SK-N-SH (cell line): ENCODE measurements at regions not wholly inside any gene's neighbourhood (a gene's known extent, or its start where the extent isn't known, plus 50 kb on each side); places are given as distances from the start of the nearest gene placed in this dataset.

ENCODE experiments used
- CTCF ChIA-PET: fragments of 300-600, 350-600 bp; formaldehyde crosslinking; extraction: SDS; loops from one replicate; lab custom pipeline; 2021; lab: Yijun Ruan, JAX
- POLR2A ChIA-PET: fragments of 350-600 bp; sonication (Branson Sonifier 250); formaldehyde crosslinking; extraction: SDS; loops from one replicate; lab custom pipeline; 2020; ENCODE audit warnings: antibody characterized with exemption, inconsistent platforms; lab: Yijun Ruan, JAX
- DNase-seq: peaks from one replicate; pipeline ENCODE4 v3.0.0; 2012
- H2AFZ ChIP-seq: fragments of 200-600 bp; sonication (generic); 2 replicates; pipeline ENCODE4 v1.8.1; 2016; ENCODE audit warnings: antibody characterized with exemption, mild to moderate bottlenecking, low read depth
- H3F3A ChIP-seq: fragments of 200-600 bp; sonication (generic); replicated peaks from 2 replicates; pipeline ENCODE3; 2016; ENCODE audit warnings: antibody characterized with exemption, mild to moderate bottlenecking; ENCODE audit not compliant: insufficient read depth
- H3K27ac ChIP-seq, 2 experiments: fragments of 200-500 bp in 1 of 2; fragments of 200-600 bp in 1 of 2; sonication (Bioruptor generic) in 1 of 2; sonication (generic), shearing (Covaris generic) in 1 of 2; 2 replicates each; pipeline versions ENCODE4 v1.5.1 to v1.6.1; 2014 to 2016; ENCODE audit warnings: low read depth in 2 of 2, inconsistent platforms in 1 of 2, low read length in 1 of 2, mild to moderate bottlenecking in 1 of 2, mixed read lengths in 1 of 2
- H3K27me3 ChIP-seq: fragments of 200-600 bp; sonication (generic), shearing (Covaris generic); 2 replicates; pipeline ENCODE4 v1.6.1; 2016; ENCODE audit warnings: mixed run types; ENCODE audit not compliant: insufficient read depth
- H3K36me3 ChIP-seq, 2 experiments: fragments of 200-500 bp in 1 of 2; fragments of 200-600 bp in 1 of 2; sonication (Bioruptor generic) in 1 of 2; sonication (generic) in 1 of 2; replicated peaks in 1 of 2; 2 replicates each; pipeline versions ENCODE3 to v1.5.1; 2014 to 2016; ENCODE audit warnings: low read length in 1 of 2, mild to moderate bottlenecking in 1 of 2; ENCODE audit not compliant: insufficient read depth in 2 of 2, control insufficient read depth in 1 of 2
- H3K4me1 ChIP-seq, 2 experiments: fragments of 200-500 bp in 1 of 2; fragments of 200-600 bp in 1 of 2; sonication (Bioruptor generic) in 1 of 2; sonication (generic), shearing (Covaris generic) in 1 of 2; 2 replicates each; pipeline versions ENCODE4 v1.5.1 to v1.6.1; 2014 to 2016; ENCODE audit warnings: low read depth in 1 of 2, low read length in 1 of 2, mixed run types in 1 of 2; ENCODE audit not compliant: insufficient read depth in 2 of 2, control insufficient read depth in 1 of 2
- H3K4me2 ChIP-seq: fragments of 200-600 bp; sonication (generic), shearing (Covaris generic); 2 replicates; pipeline ENCODE4 v1.6.1; 2017; ENCODE audit warnings: mixed run types
- H3K4me3 ChIP-seq, 2 experiments: fragments of 200-500 bp in 1 of 2; fragments of 200-600 bp in 1 of 2; sonication (Bioruptor generic) in 1 of 2; sonication (generic), shearing (Covaris generic) in 1 of 2; 2 replicates each; pipeline versions ENCODE4 v1.5.1 to v1.8.1; 2014 to 2016; ENCODE audit warnings: low read depth in 2 of 2, inconsistent platforms in 1 of 2, low read length in 1 of 2, mild to moderate bottlenecking in 1 of 2, mixed read lengths in 1 of 2, moderate library complexity in 1 of 2
- H3K79me2 ChIP-seq: fragments of 200-600 bp; sonication (generic); 2 replicates; pipeline ENCODE4 v1.8.1; 2017; ENCODE audit warnings: mild to moderate bottlenecking; ENCODE audit not compliant: insufficient read depth
- H3K9ac ChIP-seq: fragments of 200-600 bp; sonication (generic); 2 replicates; pipeline ENCODE4 v1.6.1; 2017; ENCODE audit warnings: mixed run types
- H3K9me2 ChIP-seq: fragments of 200-600 bp; sonication (generic); 2 replicates; pipeline ENCODE4 v1.6.1; 2017; ENCODE audit warnings: mixed run types
- H3K9me3 ChIP-seq: fragments of 200-600 bp; sonication (generic); 2 replicates; pipeline ENCODE4 v1.6.1; 2017; ENCODE audit warnings: mixed run types, mild to moderate bottlenecking, moderate library complexity
- H4K20me1 ChIP-seq: fragments of 200-600 bp; sonication (generic); 2 replicates; pipeline ENCODE4 v1.6.1; 2017; ENCODE audit warnings: mild to moderate bottlenecking, mixed run types; ENCODE audit not compliant: insufficient read depth
- CHD2 ChIP-seq: fragments of 150-350 bp; IDR thresholded peaks from 2 replicates; pipeline ENCODE4 v1.6.1; 2018; ENCODE audit warnings: low read length; ENCODE audit not compliant: partially characterized antibody
- EZH2phosphoT487 ChIP-seq: fragments of 200-600 bp; sonication (generic); IDR thresholded peaks from 2 replicates; pipeline ENCODE4 v1.6.1; 2017; ENCODE audit warnings: low read depth, mixed run types, mild to moderate bottlenecking, antibody characterized with exemption, moderate library complexity, borderline replicate concordance
- FOXJ3 ChIP-seq: sonication (generic); formaldehyde crosslinking; IDR thresholded peaks from 2 replicates; pipeline ENCODE4 v1.5.1; 2020; ENCODE audit warnings: mild to moderate bottlenecking, missing genetic modification reagents
- GATA2 ChIP-seq: sonication (generic); formaldehyde crosslinking; IDR thresholded peaks from 2 replicates; pipeline ENCODE4 v1.5.0; 2020; ENCODE audit warnings: mild to moderate bottlenecking, missing genetic modification reagents
- IRF3 ChIP-seq: fragments of 150-350 bp; IDR thresholded peaks from 2 replicates; pipeline ENCODE4 v1.6.1; 2016; ENCODE audit warnings: mild to moderate bottlenecking, low read depth, low read length
- MAX ChIP-seq: IDR thresholded peaks from 2 replicates; pipeline ENCODE4 v1.4.0; 2012; ENCODE audit warnings: low read depth
- MEF2A ChIP-seq: IDR thresholded peaks from 2 replicates; pipeline ENCODE4 v1.4.0; 2012; ENCODE audit warnings: low read depth, borderline replicate concordance
- MXI1 ChIP-seq: IDR thresholded peaks from 2 replicates; pipeline ENCODE4 v1.6.1; 2012; ENCODE audit warnings: mild to moderate bottlenecking, low read depth, low read length, improper control_type of control experiment
- NFIC ChIP-seq: IDR thresholded peaks from 2 replicates; pipeline ENCODE4 v1.4.0; 2012; ENCODE audit warnings: borderline replicate concordance
- NRF1 ChIP-seq: IDR thresholded peaks from 2 replicates; pipeline ENCODE4 v1.6.1; 2012; ENCODE audit warnings: low read depth, mild to moderate bottlenecking, low read length
- POLR2AphosphoS5 ChIP-seq: IDR thresholded peaks from 2 replicates; pipeline ENCODE4 v1.6.1; 2012; ENCODE audit warnings: low read depth, low read length
- REST ChIP-seq: IDR thresholded peaks from 2 replicates; pipeline ENCODE4 v1.6.1; 2012; ENCODE audit warnings: mild to moderate bottlenecking, low read depth, low read length, moderate library complexity
- RFX5 ChIP-seq: IDR thresholded peaks from 2 replicates; pipeline ENCODE4 v1.6.1; 2012; ENCODE audit warnings: mild to moderate bottlenecking, improper control_type of control experiment, low read length
- RXRA ChIP-seq: IDR thresholded peaks from 2 replicates; pipeline ENCODE4 v1.4.0; 2012; ENCODE audit warnings: low read depth, mild to moderate bottlenecking, borderline replicate concordance
- SIN3A ChIP-seq: IDR thresholded peaks from 2 replicates; pipeline ENCODE4 v1.6.1; 2012; ENCODE audit warnings: low read depth, mild to moderate bottlenecking, low read length, moderate library complexity, borderline replicate concordance
- SMC3 ChIP-seq: IDR thresholded peaks from 2 replicates; pipeline ENCODE4 v1.6.1; 2012; ENCODE audit warnings: low read depth, low read length, improper control_type of control experiment
- TEAD4 ChIP-seq: IDR thresholded peaks from 2 replicates; pipeline ENCODE4 v1.4.0; 2012; ENCODE audit warnings: mild to moderate bottlenecking, borderline replicate concordance; ENCODE audit not compliant: insufficient read depth
- WGBS: methylation state at CpG from one replicate; pipeline ENCODE4 v1.1.6; 2017; ENCODE audit warnings: low lambda C conversion rate; 5-methylcytosine and 5-hydroxymethylcytosine counted together

GRCh38 chr4:97279391-97279790 lies 863.9 kb downstream of the STPG2 start:
- H3K9me3 ChIP-seq = no peaks in the 10 kb centered on the region
- 5% methylated on average over 3 of the region's 3 CpGs for WGBS
- no peak overlapping the region for H3K4me3 ChIP-seq
- H3K36me3 ChIP-seq = no peaks in the 10 kb centered on the region
- no peak overlapping the region for H3K4me2 ChIP-seq
- DNase-seq = no peak
- no peaks in the 10 kb centered on the region for H4K20me1 ChIP-seq
- TF ChIP-seq NRF1 = no peak
- peak; percentile 90 for TF ChIP-seq GATA2 (CRISPR knock-in tag)
- no peak for TF ChIP-seq FOXJ3 (CRISPR knock-in tag)
- TF ChIP-seq, all 33 proteins: peak for 1
- H3K4me1 ChIP-seq = no peaks in the 10 kb centered on the region; a peak in 1 of 4 replicates
- no peaks in the 10 kb centered on the region for H3K79me2 ChIP-seq
- H3K9ac ChIP-seq = no peak overlapping the region
- no peaks in the 10 kb centered on the region for H3K27me3 ChIP-seq
- H3F3A ChIP-seq = no peaks in the 10 kb centered on the region
- H3K9me2 ChIP-seq = no peaks in the 10 kb centered on the region
- ChIA-PET POLR2A (no interaction called here), CTCF (interaction anchor here (0.6 kb wide), 1 partner anchor 1737 kb away, joined by 3 read pairs; no protein-coding TSS in a partner anchor)
- H2AFZ ChIP-seq = no peak overlapping the region; the same call in 1 of the 2 replicates
- H3K27ac ChIP-seq = no peak overlapping the region; a peak in 1 of 4 replicates

- Histone ChIP-seq H3K79me2 (no peaks in the 10 kb centered on the region), H3K4me3 (no peak overlapping the region), H3F3A (no peaks in the 10 kb centered on the region), H4K20me1 (no peaks in the 10 kb centered on the region), H3K27ac (no peak overlapping the region), H3K4me1 (no peaks in the 10 kb centered on the region), H3K9me2 (no peaks in the 10 kb centered on the region), H2AFZ (no peak overlapping the region), H3K27me3 (no peaks in the 10 kb centered on the region)
- POLR2A ChIA-PET = no interaction called here
- no peak for TF ChIP-seq GATA2 (CRISPR knock-in tag)
- no peak for TF ChIP-seq POLR2AphosphoS5
- TF ChIP-seq REST = no peak
- no peak for TF ChIP-seq MAX
- no peak for TF ChIP-seq EZH2phosphoT487
- no peak for TF ChIP-seq CHD2
- TF ChIP-seq MEF2A = no peak
- no peak for TF ChIP-seq TEAD4
- TF ChIP-seq RXRA = no peak
- TF ChIP-seq RFX5 = no peak
- TF ChIP-seq IRF3 = no peak
- TF ChIP-seq MXI1 = no peak
- TF ChIP-seq SMC3 = no peak
- no peak for TF ChIP-seq NFIC
- no peak for TF ChIP-seq SIN3A
- TF ChIP-seq, all 33 proteins: peak for 0
- H3K9me3 ChIP-seq = no peaks in the 10 kb centered on the region; the same call in 1 of the 2 replicates
- WGBS = 0% methylated on average over 2 of the region's 2 CpGs
- no peak overlapping the region for H3K9ac ChIP-seq
- no peak overlapping the region for H3K4me2 ChIP-seq
- H3K36me3 ChIP-seq = no peaks in the 10 kb centered on the region
- CTCF ChIA-PET = no interaction called here
- DNase-seq = no peak
These were observed 842.7 kb downstream of the STPG2 start for GRCh38 chr4:97300561-97300960.
